22Rv1 (cell line): ENCODE measurements at regions not wholly inside any gene's neighbourhood (a gene's known extent, or its start where the extent isn't known, plus 50 kb on each side); places are given as distances from the start of the nearest gene placed in this dataset.

Experiments
- H3K27ac ChIP-seq: fragments of 450-650 bp; 2 replicates; pipeline ENCODE4 v1.5.1; 2017
- ZFX ChIP-seq: fragments of 450-650 bp; IDR thresholded peaks from 2 replicates; pipeline ENCODE4 v1.6.1; 2017; ENCODE audit warnings: antibody characterized with exemption, borderline replicate concordance
- TF ChIP-seq, protein P1 (sequence below): fragments of 450-650 bp; IDR thresholded peaks from 2 replicates; pipeline ENCODE4 v1.5.1; 2017; ENCODE audit warnings: mild to moderate bottlenecking

DNA sequence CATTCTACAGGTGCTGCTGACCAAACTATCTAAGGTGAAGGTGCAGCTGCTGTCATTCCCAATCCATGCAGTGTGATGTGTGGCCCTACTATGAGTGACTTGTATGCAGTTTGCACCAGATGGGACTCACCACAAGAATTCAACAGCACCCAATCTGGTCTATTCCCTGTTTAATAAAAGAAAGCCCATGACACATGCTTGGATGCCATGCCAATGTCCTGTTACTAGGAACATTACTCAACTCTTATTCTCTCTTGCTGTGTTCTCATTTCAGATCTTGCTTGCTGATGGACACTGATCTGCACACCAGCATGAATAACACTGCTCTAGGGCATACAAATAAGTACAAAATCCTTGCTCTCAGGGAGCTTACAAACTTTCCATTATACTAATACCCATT lies 221.6 kb upstream of the CDYL start:
- H3K27ac ChIP-seq = no peak overlapping the region
- TF ChIP-seq ZFX = no peak
- TF ChIP-seq, protein P1, sequence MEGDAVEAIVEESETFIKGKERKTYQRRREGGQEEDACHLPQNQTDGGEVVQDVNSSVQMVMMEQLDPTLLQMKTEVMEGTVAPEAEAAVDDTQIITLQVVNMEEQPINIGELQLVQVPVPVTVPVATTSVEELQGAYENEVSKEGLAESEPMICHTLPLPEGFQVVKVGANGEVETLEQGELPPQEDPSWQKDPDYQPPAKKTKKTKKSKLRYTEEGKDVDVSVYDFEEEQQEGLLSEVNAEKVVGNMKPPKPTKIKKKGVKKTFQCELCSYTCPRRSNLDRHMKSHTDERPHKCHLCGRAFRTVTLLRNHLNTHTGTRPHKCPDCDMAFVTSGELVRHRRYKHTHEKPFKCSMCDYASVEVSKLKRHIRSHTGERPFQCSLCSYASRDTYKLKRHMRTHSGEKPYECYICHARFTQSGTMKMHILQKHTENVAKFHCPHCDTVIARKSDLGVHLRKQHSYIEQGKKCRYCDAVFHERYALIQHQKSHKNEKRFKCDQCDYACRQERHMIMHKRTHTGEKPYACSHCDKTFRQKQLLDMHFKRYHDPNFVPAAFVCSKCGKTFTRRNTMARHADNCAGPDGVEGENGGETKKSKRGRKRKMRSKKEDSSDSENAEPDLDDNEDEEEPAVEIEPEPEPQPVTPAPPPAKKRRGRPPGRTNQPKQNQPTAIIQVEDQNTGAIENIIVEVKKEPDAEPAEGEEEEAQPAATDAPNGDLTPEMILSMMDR = no peak

DNA sequence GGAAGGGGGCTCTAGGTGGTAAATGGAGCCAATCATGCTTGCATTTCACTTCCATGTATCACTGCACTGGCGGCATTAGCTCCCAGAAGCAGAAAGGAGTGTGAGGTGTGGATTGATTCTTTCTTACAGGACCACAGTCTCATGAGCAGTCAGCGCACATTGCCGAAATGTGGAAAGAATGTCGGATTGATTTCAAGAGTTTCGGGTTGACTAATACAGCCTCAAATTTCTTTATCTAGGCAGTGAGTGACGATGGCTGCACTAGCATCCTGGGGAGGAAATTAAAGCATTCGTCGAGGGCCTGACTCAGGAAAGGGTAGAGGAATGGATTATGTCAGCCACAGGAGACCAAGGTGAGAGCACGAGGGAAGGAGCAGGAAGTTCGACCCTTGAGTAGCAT lies 222.8 kb upstream of the CDYL start:
- no peak overlapping the region for H3K27ac ChIP-seq
- TF ChIP-seq, protein P1 = no peak
- TF ChIP-seq ZFX = no peak

DNA sequence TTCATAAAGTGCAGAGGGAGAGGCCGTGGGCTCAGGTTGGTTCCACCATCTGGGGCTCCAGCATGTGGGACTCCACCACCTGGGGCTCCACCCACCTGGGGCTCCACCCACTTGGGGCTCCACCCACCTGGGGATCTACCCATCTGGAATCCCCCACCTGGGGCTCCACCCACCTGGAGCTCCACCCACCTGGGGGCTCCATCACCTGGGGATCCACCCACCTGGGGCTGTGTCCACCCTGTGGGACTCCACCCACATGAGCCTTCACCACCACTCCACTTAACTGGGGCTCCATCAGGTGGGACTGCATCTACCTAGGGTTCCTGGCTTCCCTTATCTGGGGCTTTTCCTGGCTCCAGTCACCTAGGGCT lies 226.0 kb upstream of the CDYL start:
- TF ChIP-seq, protein P1 = no peak
- no peak for TF ChIP-seq ZFX
- H3K27ac ChIP-seq = no peak overlapping the region

DNA sequence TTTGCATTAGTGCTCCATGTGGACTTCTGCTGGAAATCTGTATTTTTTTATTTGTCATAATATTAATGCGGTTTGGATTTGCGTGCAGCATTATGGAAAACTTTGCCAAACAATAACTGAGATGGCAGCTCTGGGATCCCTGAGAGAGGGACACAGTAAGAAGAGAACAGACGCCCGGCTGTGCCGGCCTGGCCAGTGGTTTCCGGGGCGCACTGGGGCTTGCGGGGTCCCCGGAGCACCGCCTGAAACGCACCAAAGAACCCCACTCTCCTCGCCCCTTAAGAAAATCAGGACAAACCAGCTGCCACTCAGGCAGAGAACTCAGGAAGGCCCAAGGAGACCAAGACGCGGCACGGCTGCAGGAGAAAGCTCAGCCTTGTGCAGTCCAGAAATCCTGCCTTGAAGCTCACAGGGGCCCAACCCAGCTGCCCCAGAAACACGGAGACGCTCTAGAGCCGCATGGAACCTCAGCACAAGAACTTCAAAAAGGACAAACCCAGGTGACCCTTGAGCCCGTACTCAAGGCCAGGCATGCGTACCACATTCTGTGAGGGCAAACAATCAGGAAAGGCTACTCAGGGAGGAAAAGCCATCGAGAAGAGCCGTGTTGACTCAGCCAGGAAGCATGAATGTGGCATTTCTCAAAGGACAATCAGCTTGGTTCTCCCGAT lies 226.5 kb upstream of the CDYL start:
- no peak overlapping the region for H3K27ac ChIP-seq
- TF ChIP-seq ZFX = no peak
- TF ChIP-seq, protein P1 = no peak

DNA sequence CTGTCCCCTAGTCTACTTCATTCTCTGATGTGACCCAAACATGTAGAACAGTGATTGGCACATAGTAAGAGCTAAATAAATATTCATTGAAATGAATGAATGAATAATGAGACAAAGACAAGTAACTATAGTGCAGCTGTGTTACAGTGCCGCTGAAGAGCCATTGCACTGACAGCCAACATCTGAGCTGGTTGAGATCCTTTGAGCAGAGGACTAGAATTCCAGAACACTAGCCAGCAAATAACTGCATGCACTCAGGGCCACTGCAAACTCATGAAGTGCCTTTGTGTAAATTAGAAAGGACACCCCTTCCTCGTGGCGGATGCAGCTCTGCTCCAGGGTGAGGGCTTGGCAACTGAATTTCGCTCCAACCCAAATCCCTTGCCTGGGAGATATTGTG lies 230.3 kb upstream of the CDYL start:
- no peak overlapping the region for H3K27ac ChIP-seq
- TF ChIP-seq, protein P1 = no peak
- TF ChIP-seq ZFX = no peak

DNA sequence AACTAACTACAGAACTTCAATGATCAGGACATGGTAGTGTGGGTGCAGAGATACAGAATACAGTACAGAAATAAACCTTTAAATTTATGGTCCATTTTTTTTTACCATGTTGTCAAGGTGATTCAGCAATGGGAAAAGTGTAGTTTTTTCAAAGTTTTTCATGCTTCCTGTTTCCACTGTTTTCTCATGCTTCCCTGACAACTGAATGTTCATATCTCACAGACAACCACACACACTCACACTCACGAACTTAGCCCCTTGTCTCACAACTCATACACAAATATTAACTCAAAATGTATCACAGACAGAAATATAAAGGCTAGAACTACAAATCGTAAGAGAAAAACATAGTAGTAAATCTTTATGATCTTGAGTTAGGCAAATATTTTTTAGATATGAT lies 232.6 kb upstream of the CDYL start:
- no peak overlapping the region for H3K27ac ChIP-seq
- no peak for TF ChIP-seq ZFX
- TF ChIP-seq, protein P1 = no peak

DNA sequence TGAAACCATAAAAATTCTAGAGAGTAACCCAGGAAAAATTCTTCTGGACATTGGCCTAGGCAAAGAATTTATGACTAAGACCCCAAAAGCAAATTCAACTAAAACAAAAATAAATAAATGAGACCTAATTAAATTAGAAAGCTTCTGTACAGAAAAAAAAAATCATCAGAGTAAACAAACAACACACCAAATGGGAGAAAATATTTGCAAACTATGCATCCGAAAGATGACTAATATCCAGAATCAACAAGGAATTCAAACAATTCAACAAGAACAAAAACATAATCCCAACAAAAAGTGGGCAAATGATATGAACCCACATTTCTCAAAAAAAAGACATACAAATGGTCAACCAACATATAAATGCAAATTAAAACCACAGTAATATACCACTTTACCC lies 242.6 kb upstream of the CDYL start:
- H3K27ac ChIP-seq = no peak overlapping the region
- TF ChIP-seq, protein P1 = no peak
- TF ChIP-seq ZFX = no peak
